ENCODE measurements at regions not wholly inside any gene's neighbourhood (a gene's known extent, or its start where the extent isn't known, plus 50 kb on each side); places are given as distances from the start of the nearest gene placed in this dataset.
"Not testable (repeated sequence)": the region's sequence is repeated elsewhere in the genome, so short reads cannot be mapped to it uniquely, and the experiment has no call there.

- no peak for DNase-seq (ENCODE audit: low spot score)
These were observed 234.6 kb upstream of the NR5A2 start for GRCh38 chr1:199792874-199793273.

- no peak for DNase-seq (ENCODE audit: low spot score)
These were observed 233.2 kb upstream of the NR5A2 start for GRCh38 chr1:199794105-199794863.

GRCh38 chr1:199799116-199799515, 228.4 kb upstream of the NR5A2 start:
- DNase-seq (ENCODE audit: low spot score), result no peak

GRCh38 chr1:199804526-199804925, 223.0 kb upstream of the NR5A2 start:
- DNase-seq (ENCODE audit: low spot score), result no peak

GRCh38 chr1:199808110-199808870, 219.2 kb upstream of the NR5A2 start:
- peak; percentile 5 for DNase-seq (ENCODE audit: low spot score)

GRCh38 chr1:199809311-199809710, 218.2 kb upstream of the NR5A2 start:
- DNase-seq (ENCODE audit: low spot score), result no peak

- no peak for DNase-seq (ENCODE audit: low spot score)
These were observed 216.3 kb upstream of the NR5A2 start for GRCh38 chr1:199811163-199811562.

- DNase-seq (ENCODE audit: low spot score), result no peak
These were observed 214.3 kb upstream of the NR5A2 start for GRCh38 chr1:199813198-199813597.

- no peak for DNase-seq (ENCODE audit: low spot score)
These were observed 211.6 kb upstream of the NR5A2 start for GRCh38 chr1:199815947-199816346.

- no peak for DNase-seq (ENCODE audit: low spot score)
These were observed 210.2 kb upstream of the NR5A2 start for GRCh38 chr1:199817266-199817665.

GRCh38 chr1:199821029-199821779, 206.3 kb upstream of the NR5A2 start:
- no peak for DNase-seq (ENCODE audit: low spot score)

- no peak for DNase-seq (ENCODE audit: low spot score)
These were observed 195.1 kb upstream of the NR5A2 start for GRCh38 chr1:199832451-199832850.

- no peak for DNase-seq (ENCODE audit: low spot score)
These were observed 192.8 kb upstream of the NR5A2 start for GRCh38 chr1:199834711-199835110.

- no peak for DNase-seq (ENCODE audit: low spot score)
These were observed 191.1 kb upstream of the NR5A2 start for GRCh38 chr1:199836430-199836829.

- no peak for DNase-seq (ENCODE audit: low spot score)
These were observed 190.2 kb upstream of the NR5A2 start for GRCh38 chr1:199837321-199837720.

- DNase-seq (ENCODE audit: low spot score), result not testable (repeated sequence)
These were observed 187.9 kb upstream of the NR5A2 start for GRCh38 chr1:199839608-199840007.

GRCh38 chr1:199843096-199843495, 184.4 kb upstream of the NR5A2 start:
- DNase-seq (ENCODE audit: low spot score), result not testable (repeated sequence)

- no peak for DNase-seq (ENCODE audit: low spot score)
These were observed 183.6 kb upstream of the NR5A2 start for GRCh38 chr1:199843861-199844260.

GRCh38 chr1:199847021-199847420, 180.5 kb upstream of the NR5A2 start:
- no peak for DNase-seq (ENCODE audit: low spot score)

- no peak for DNase-seq (ENCODE audit: low spot score)
These were observed 175.9 kb upstream of the NR5A2 start for GRCh38 chr1:199851439-199852140.

GRCh38 chr1:199854686-199855321, 172.7 kb upstream of the NR5A2 start:
- DNase-seq (ENCODE audit: low spot score), result no peak

GRCh38 chr1:199855580-199855979, 171.9 kb upstream of the NR5A2 start:
- no peak for DNase-seq (ENCODE audit: low spot score)
